Endodermal cell (in vitro differentiated cells): ENCODE measurements at regions not wholly inside any gene's neighbourhood (a gene's known extent, or its start where the extent isn't known, plus 50 kb on each side); places are given as distances from the start of the nearest gene placed in this dataset.

Experiments
- DNase-seq: peaks from one replicate; pipeline ENCODE4 v3.0.0-alpha.2; 2017
- H3K27ac ChIP-seq: 2 replicates; pipeline ENCODE4 v1.5.1; 2013; ENCODE audit warnings: mild to moderate bottlenecking, low read depth, low read length, moderate library complexity
- H3K27me3 ChIP-seq: 2 replicates; pipeline ENCODE4 v1.6.1; 2013; ENCODE audit warnings: mild to moderate bottlenecking, low read length, moderate library complexity; ENCODE audit not compliant: insufficient read depth, control insufficient read depth, poor library complexity, severe bottlenecking
- H3K36me3 ChIP-seq: 2 replicates; pipeline ENCODE4 v1.7.0; 2013; ENCODE audit warnings: mild to moderate bottlenecking, low read length, moderate library complexity; ENCODE audit not compliant: control insufficient read depth, insufficient read depth
- H3K4me1 ChIP-seq: one replicate; pipeline ENCODE4 v1.7.0; 2013; ENCODE audit warnings: low read length; ENCODE audit not compliant: control insufficient read depth, insufficient read depth
- H3K4me3 ChIP-seq: 2 replicates; pipeline ENCODE4 v1.5.1; 2013; ENCODE audit warnings: mild to moderate bottlenecking, low read length, moderate library complexity
- H3K9ac ChIP-seq: 2 replicates; pipeline ENCODE4 v1.6.1; 2013; ENCODE audit warnings: mild to moderate bottlenecking, low read length, moderate library complexity; ENCODE audit not compliant: poor library complexity, severe bottlenecking; ENCODE audit errors: extremely low read depth
- H3K9me3 ChIP-seq: 2 replicates; pipeline ENCODE4 v1.6.1; 2013; ENCODE audit warnings: mild to moderate bottlenecking, low read length, moderate library complexity; ENCODE audit not compliant: control insufficient read depth
- H3K27ac Mint-ChIP-seq: 2 replicates; pipeline ENCODE4 v1.8.0; 2020; ENCODE audit warnings: mixed read lengths
- H3K27me3 Mint-ChIP-seq: 2 replicates; pipeline ENCODE4 v1.8.0; 2021; ENCODE audit warnings: mild to moderate bottlenecking, mixed read lengths; ENCODE audit not compliant: insufficient read depth
- H3K36me3 Mint-ChIP-seq: 2 replicates; pipeline ENCODE4 v1.8.0; 2020; ENCODE audit warnings: low read depth, mixed read lengths
- H3K4me1 Mint-ChIP-seq: 2 replicates; pipeline ENCODE4 v1.8.0; 2020; ENCODE audit warnings: mixed read lengths
- H3K4me3 Mint-ChIP-seq: 2 replicates; pipeline ENCODE4 v1.8.0; 2020; ENCODE audit warnings: mild to moderate bottlenecking, moderate library complexity, mixed read lengths
- H3K9me3 Mint-ChIP-seq: 2 replicates; pipeline ENCODE4 v1.8.0; 2020; ENCODE audit warnings: mild to moderate bottlenecking, mixed read lengths
- WGBS, 2 experiments: methylation state at CpG; one replicate each; pipeline versions ENCODE4 v1.1.5 to v1.1.7; 2013; ENCODE audit warnings: missing lambda C conversion rate in 2 of 2, mixed read lengths in 1 of 2; ENCODE audit not compliant: insufficient coverage in 1 of 2, insufficient read length in 1 of 2; 5-methylcytosine and 5-hydroxymethylcytosine counted together
- TF ChIP-seq, protein P1 (sequence below): fragments of 200-600 bp; sonication (generic); conservative IDR thresholded peaks from 2 replicates; pipeline ENCODE4 v1.5.0; 2021; ENCODE audit warnings: antibody characterized with exemption, mild to moderate bottlenecking

DNA sequence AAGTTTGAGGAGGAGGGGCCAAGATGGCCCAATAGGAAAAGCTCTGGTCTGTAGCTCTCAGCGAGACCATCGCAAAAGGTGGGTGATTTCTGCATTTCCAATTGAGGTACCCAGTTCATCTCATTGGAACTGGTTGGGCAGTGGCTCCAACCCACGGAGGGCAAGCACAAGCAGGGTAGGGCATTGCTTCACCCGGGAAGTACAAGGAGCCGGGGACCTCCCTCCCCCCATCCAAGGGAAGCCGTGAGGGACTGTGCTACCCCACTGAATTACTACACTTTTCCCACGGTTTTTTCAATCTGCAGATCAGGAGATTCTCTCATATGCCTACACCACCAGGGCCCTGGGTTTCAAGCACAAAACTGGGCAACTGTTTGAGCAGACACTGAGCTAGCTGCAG lies 58.0 kb upstream of the EFCAB3 start:
- Histone ChIP-seq H3K4me1 (no peaks in the 10 kb centered on the region), H3K9ac (no peak overlapping the region), H3K27ac (no peak overlapping the region), H3K9me3 (no peaks in the 10 kb centered on the region), H3K36me3 (no peaks in the 10 kb centered on the region), H3K4me3 (no peak overlapping the region), H3K27me3 (peaks cover 16% of the 10 kb centered on the region)
- peaks cover 23% of the 10 kb centered on the region for H3K27me3 Mint-ChIP-seq
- TF ChIP-seq, protein P1, sequence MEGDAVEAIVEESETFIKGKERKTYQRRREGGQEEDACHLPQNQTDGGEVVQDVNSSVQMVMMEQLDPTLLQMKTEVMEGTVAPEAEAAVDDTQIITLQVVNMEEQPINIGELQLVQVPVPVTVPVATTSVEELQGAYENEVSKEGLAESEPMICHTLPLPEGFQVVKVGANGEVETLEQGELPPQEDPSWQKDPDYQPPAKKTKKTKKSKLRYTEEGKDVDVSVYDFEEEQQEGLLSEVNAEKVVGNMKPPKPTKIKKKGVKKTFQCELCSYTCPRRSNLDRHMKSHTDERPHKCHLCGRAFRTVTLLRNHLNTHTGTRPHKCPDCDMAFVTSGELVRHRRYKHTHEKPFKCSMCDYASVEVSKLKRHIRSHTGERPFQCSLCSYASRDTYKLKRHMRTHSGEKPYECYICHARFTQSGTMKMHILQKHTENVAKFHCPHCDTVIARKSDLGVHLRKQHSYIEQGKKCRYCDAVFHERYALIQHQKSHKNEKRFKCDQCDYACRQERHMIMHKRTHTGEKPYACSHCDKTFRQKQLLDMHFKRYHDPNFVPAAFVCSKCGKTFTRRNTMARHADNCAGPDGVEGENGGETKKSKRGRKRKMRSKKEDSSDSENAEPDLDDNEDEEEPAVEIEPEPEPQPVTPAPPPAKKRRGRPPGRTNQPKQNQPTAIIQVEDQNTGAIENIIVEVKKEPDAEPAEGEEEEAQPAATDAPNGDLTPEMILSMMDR = no peak
- no peaks in the 10 kb centered on the region for H3K36me3 Mint-ChIP-seq
- no peak overlapping the region for H3K27ac Mint-ChIP-seq
- H3K4me3 Mint-ChIP-seq = no peak overlapping the region
- DNase-seq = no peak
- no peaks in the 10 kb centered on the region for H3K4me1 Mint-ChIP-seq
- 91 to 92% methylated on average over 3 to 7 of the region's 7 CpGs for WGBS, 2 experiments
- H3K9me3 Mint-ChIP-seq = peaks cover 2% of the 10 kb centered on the region

DNA sequence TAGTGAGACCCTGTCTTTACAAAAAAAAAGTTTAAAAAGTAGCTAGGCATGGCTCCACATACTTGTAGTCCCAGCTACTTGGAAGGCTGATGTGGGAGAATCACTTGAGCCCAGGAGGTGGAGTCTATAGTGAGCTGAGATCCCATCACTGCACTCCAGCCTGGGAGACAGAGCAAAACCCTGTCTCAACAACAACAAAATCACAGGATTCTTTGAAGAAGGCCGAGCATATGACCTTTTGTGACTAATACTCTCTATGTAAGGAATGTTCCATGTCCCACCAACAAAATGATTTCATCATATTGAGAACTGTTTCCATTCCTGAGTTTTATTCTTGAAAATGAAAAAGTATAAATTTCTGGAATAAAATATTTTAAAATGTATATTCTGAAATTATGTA lies 58.9 kb upstream of the EFCAB3 start:
- H3K27me3 ChIP-seq = peaks cover 16% of the 10 kb centered on the region
- DNase-seq = peak; percentile 49
- Mint-ChIP-seq H3K4me1 (no peaks in the 10 kb centered on the region), H3K4me3 (no peak overlapping the region), H3K27ac (no peak overlapping the region), H3K36me3 (no peaks in the 10 kb centered on the region), H3K27me3 (peaks cover 26% of the 10 kb centered on the region), H3K9me3 (peaks cover 2% of the 10 kb centered on the region)
- 83% methylated on average over 1 of the region's 1 CpG; no CpG with 5 or more reads in 1 of the 2 experiments for WGBS, 2 experiments
- H3K4me1 ChIP-seq = no peaks in the 10 kb centered on the region
- H3K36me3 ChIP-seq = no peaks in the 10 kb centered on the region
- H3K4me3 ChIP-seq = no peak overlapping the region
- no peak overlapping the region for H3K27ac ChIP-seq
- no peak overlapping the region for H3K9ac ChIP-seq
- TF ChIP-seq, protein P1 = no peak
- no peaks in the 10 kb centered on the region for H3K9me3 ChIP-seq

DNA sequence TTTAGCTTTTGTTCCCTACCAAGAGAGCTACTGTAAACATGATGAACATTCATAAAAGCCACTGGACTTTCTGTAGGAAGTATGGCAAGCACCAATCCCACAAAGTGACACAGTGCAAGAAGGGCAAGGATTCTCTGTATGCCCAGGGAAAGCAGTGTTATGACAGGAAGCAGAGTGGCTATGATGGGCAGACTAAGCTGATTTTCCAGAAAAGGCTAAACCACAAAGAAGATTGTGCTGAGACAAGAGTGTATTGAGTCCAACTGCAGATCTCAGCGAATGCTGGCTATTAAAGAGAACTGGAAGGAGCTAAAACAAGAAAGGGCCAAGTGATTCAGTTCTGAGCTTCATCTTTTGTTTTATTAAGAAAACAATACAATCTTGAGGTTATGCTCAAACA lies 60.5 kb upstream of the EFCAB3 start:
- H3K36me3 Mint-ChIP-seq = no peaks in the 10 kb centered on the region

More for the DNA sequence above, 60.5 kb upstream of the EFCAB3 start:
- H3K4me3 Mint-ChIP-seq = no peak overlapping the region
- peaks cover 26% of the 10 kb centered on the region for H3K27me3 Mint-ChIP-seq
- Histone ChIP-seq H3K9ac (no peak overlapping the region), H3K36me3 (no peaks in the 10 kb centered on the region), H3K27ac (no peak overlapping the region), H3K9me3 (no peaks in the 10 kb centered on the region), H3K4me1 (no peaks in the 10 kb centered on the region), H3K4me3 (no peak overlapping the region), H3K27me3 (peaks cover 16% of the 10 kb centered on the region)
- DNase-seq = no peak
- peaks cover 2% of the 10 kb centered on the region for H3K9me3 Mint-ChIP-seq
- H3K27ac Mint-ChIP-seq = no peak overlapping the region
- TF ChIP-seq, protein P1 = no peak
- 82% methylated on average over 1 of the region's 1 CpG; no CpG with 5 or more reads in 1 of the 2 experiments for WGBS, 2 experiments
- no peaks in the 10 kb centered on the region for H3K4me1 Mint-ChIP-seq
